ENCODE measurements at regions not wholly inside any gene's neighbourhood (a gene's known extent, or its start where the extent isn't known, plus 50 kb on each side); places are given as distances from the start of the nearest gene placed in this dataset.

- no peak for TF ChIP-seq REST (IDR thresholded peaks at IDR 0.05; ENCODE audit: low read depth, low read length)
- TF ChIP-seq RFX5 (IDR thresholded peaks at IDR 0.05; ENCODE audit: low read length), result no peak
- TF ChIP-seq JUND (IDR thresholded peaks at IDR 0.05), result no peak
Measured at GRCh38 chr19:32104153-32104849, 241.1 kb upstream of the ZNF507 start (continued).

GRCh38 chr19:32104850-32105235, 240.6 kb upstream of the ZNF507 start:
- no peak for TF ChIP-seq EP300 (IDR thresholded peaks at IDR 0.05; ENCODE audit: borderline replicate concordance in 1 of 2, low read depth in 1 of 2, low read length in 1 of 2)
- no peak for TF ChIP-seq FOXM1 (IDR thresholded peaks at IDR 0.05; ENCODE audit: low read depth)
- no peak for TF ChIP-seq MAX (IDR thresholded peaks at IDR 0.05; ENCODE audit: low read depth)
- no peak for TF ChIP-seq MXI1 (IDR thresholded peaks at IDR 0.05; ENCODE audit: low read depth, low read length)
- no peak for TF ChIP-seq ELF1 (IDR thresholded peaks at IDR 0.05)
- TF ChIP-seq EZH2phosphoT487 (IDR thresholded peaks at IDR 0.05; ENCODE audit: borderline replicate concordance, low read depth), result no peak
- Histone ChIP-seq H3K79me2 (ENCODE audit: insufficient read depth) (no peaks in the 10 kb centered on the region), H3K36me3 (replicated peaks in 1 of 2; ENCODE audit: control insufficient read depth in 1 of 2, insufficient read depth in 2 of 2, low read length in 1 of 2) (no peaks in the 10 kb centered on the region), H3K9me3 (no peaks in the 10 kb centered on the region), H3K4me2 (no peak overlapping the region), H3K4me1 (ENCODE audit: control insufficient read depth in 1 of 2, insufficient read depth in 2 of 2, low read depth in 1 of 2, low read length in 1 of 2) (peaks cover 0 to 8% of the 10 kb centered on the region in 2 experiments; a peak in 2 of 4 replicates), H3K27ac (ENCODE audit: low read depth in 2 of 2, low read length in 1 of 2) (no peak overlapping the region), H3K4me3 (ENCODE audit: low read depth in 2 of 2, low read length in 1 of 2) (no peak overlapping the region), H3K9me2 (no peaks in the 10 kb centered on the region), H3K9ac (no peak overlapping the region), H2AFZ (ENCODE audit: low read depth) (no peak overlapping the region), H4K20me1 (ENCODE audit: insufficient read depth) (no peaks in the 10 kb centered on the region), H3F3A (replicated peaks; ENCODE audit: insufficient read depth) (no peaks in the 10 kb centered on the region), H3K27me3 (ENCODE audit: insufficient read depth) (no peaks in the 10 kb centered on the region)
- 48% methylated on average over 8 of the region's 8 CpGs for WGBS (ENCODE audit: low lambda C conversion rate)
- CTCF ChIA-PET, result interaction anchor here (0.8 kb wide), 1 partner anchor 19 kb away, joined by 3 read pairs; no protein-coding TSS in a partner anchor
- no peak for DNase-seq
- POLR2A ChIA-PET, result no interaction called here

GRCh38 chr19:32105527-32106310, 239.7 kb upstream of the ZNF507 start:
- DNase-seq, result peak; percentile 27
- H3K79me2 ChIP-seq (ENCODE audit: insufficient read depth), result no peaks in the 10 kb centered on the region
- CTCF ChIA-PET, result interaction anchor here (0.7 kb wide), 1 partner anchor 119 kb away, joined by 3 read pairs; no protein-coding TSS in a partner anchor
- H2AFZ ChIP-seq (ENCODE audit: low read depth), result no peak overlapping the region
- no peak for TF ChIP-seq MXI1 (IDR thresholded peaks at IDR 0.05; ENCODE audit: low read depth, low read length)
- no peak for TF ChIP-seq TEAD4 (IDR thresholded peaks at IDR 0.05; ENCODE audit: borderline replicate concordance, insufficient read depth)
- no peak for TF ChIP-seq GATA2 (CRISPR knock-in tag; IDR thresholded peaks at IDR 0.05)
- no peak for TF ChIP-seq YY1 (IDR thresholded peaks at IDR 0.05; ENCODE audit: low read depth)
- no peak for TF ChIP-seq RCOR1 (IDR thresholded peaks at IDR 0.05; ENCODE audit: low read length)
- no peaks in the 10 kb centered on the region for H3K36me3 ChIP-seq (replicated peaks in 1 of 2; ENCODE audit: control insufficient read depth in 1 of 2, insufficient read depth in 2 of 2, low read length in 1 of 2)
- POLR2A ChIA-PET, result no interaction called here
- no peak overlapping the region for H3K27ac ChIP-seq (ENCODE audit: low read depth in 2 of 2, low read length in 1 of 2)
- H3K9me3 ChIP-seq, result no peaks in the 10 kb centered on the region
- 15% methylated on average over 16 of the region's 16 CpGs for WGBS (ENCODE audit: low lambda C conversion rate)
- no peaks in the 10 kb centered on the region for H4K20me1 ChIP-seq (ENCODE audit: insufficient read depth)
- H3K4me3 ChIP-seq (ENCODE audit: low read depth in 2 of 2, low read length in 1 of 2), result no peak overlapping the region
- peaks cover 0 to 8% of the 10 kb centered on the region in 2 experiments; a peak in 2 of 4 replicates for H3K4me1 ChIP-seq (ENCODE audit: control insufficient read depth in 1 of 2, insufficient read depth in 2 of 2, low read depth in 1 of 2, low read length in 1 of 2)
- H3F3A ChIP-seq (replicated peaks; ENCODE audit: insufficient read depth), result no peaks in the 10 kb centered on the region
- no peaks in the 10 kb centered on the region for H3K27me3 ChIP-seq (ENCODE audit: insufficient read depth)
- H3K9ac ChIP-seq, result no peak overlapping the region
- no peak overlapping the region for H3K4me2 ChIP-seq
- no peaks in the 10 kb centered on the region for H3K9me2 ChIP-seq

All from SK-N-SH (cell line).